HUES6 (cell line): ENCODE measurements at regions not wholly inside any gene's neighbourhood (a gene's known extent, or its start where the extent isn't known, plus 50 kb on each side); places are given as distances from the start of the nearest gene placed in this dataset.
"Not testable (repeated sequence)": the region's sequence is repeated elsewhere in the genome, so short reads cannot be mapped to it uniquely, and the experiment has no call there.

Source experiments
- H3K27ac ChIP-seq: 2 replicates; pipeline ENCODE4 v1.7.0; 2013; ENCODE audit warnings: low read depth, mild to moderate bottlenecking, low read length, inconsistent platforms
- H3K27me3 ChIP-seq: 2 replicates; pipeline ENCODE4 v1.6.1; 2013; ENCODE audit warnings: low read length; ENCODE audit not compliant: control insufficient read depth, insufficient read depth
- H3K36me3 ChIP-seq: 2 replicates; pipeline ENCODE4 v1.6.1; 2013; ENCODE audit warnings: low read length; ENCODE audit not compliant: control insufficient read depth, insufficient read depth
- H3K4me1 ChIP-seq: 2 replicates; pipeline ENCODE4 v1.6.1; 2013; ENCODE audit warnings: low read length; ENCODE audit not compliant: control insufficient read depth, insufficient read depth
- H3K4me3 ChIP-seq: 2 replicates; pipeline ENCODE4 v1.5.1; 2013; ENCODE audit warnings: low read depth, low read length
- H3K9ac ChIP-seq: one replicate; pipeline ENCODE4 v1.6.1; 2013; ENCODE audit warnings: mild to moderate bottlenecking, low read length
- H3K9me3 ChIP-seq: 2 replicates; pipeline ENCODE4 v1.6.1; 2013; ENCODE audit warnings: low read depth, low read length; ENCODE audit not compliant: control insufficient read depth, insufficient read depth

- H3K4me3 ChIP-seq: no peak overlapping the region
- H3K27me3 ChIP-seq: no peaks in the 10 kb centered on the region
- H3K9ac ChIP-seq: no peak overlapping the region
- no peaks in the 10 kb centered on the region for H3K36me3 ChIP-seq
- no peak overlapping the region for H3K27ac ChIP-seq
- H3K9me3 ChIP-seq: no peaks in the 10 kb centered on the region
- no peaks in the 10 kb centered on the region for H3K4me1 ChIP-seq
Measured at GRCh38 chr2:160610041-160610440, 116.4 kb upstream of the RBMS1 start.

- Histone ChIP-seq H3K27ac (no peak overlapping the region), H3K4me3 (no peak overlapping the region), H3K4me1 (no peaks in the 10 kb centered on the region), H3K9me3 (no peaks in the 10 kb centered on the region), H3K36me3 (no peaks in the 10 kb centered on the region), H3K9ac (no peak overlapping the region), H3K27me3 (no peaks in the 10 kb centered on the region)
Measured at GRCh38 chr2:160612266-160612856, 118.8 kb upstream of the RBMS1 start.

GRCh38 chr2:160613466-160614153, 120.0 kb upstream of the RBMS1 start:
- H3K4me1 ChIP-seq: no peaks in the 10 kb centered on the region
- H3K27ac ChIP-seq: no peak overlapping the region
- H3K36me3 ChIP-seq: no peaks in the 10 kb centered on the region
- H3K4me3 ChIP-seq: no peak overlapping the region
- H3K27me3 ChIP-seq: no peaks in the 10 kb centered on the region
- no peak overlapping the region for H3K9ac ChIP-seq
- no peaks in the 10 kb centered on the region for H3K9me3 ChIP-seq

- no peaks in the 10 kb centered on the region for H3K9me3 ChIP-seq
- H3K9ac ChIP-seq: no peak overlapping the region
- no peak overlapping the region for H3K4me3 ChIP-seq
- no peaks in the 10 kb centered on the region for H3K4me1 ChIP-seq
- H3K27ac ChIP-seq: no peak overlapping the region
- no peaks in the 10 kb centered on the region for H3K27me3 ChIP-seq
- no peaks in the 10 kb centered on the region for H3K36me3 ChIP-seq
Measured at GRCh38 chr2:160614391-160614790, 120.8 kb upstream of the RBMS1 start.

- Histone ChIP-seq H3K36me3 (no peaks in the 10 kb centered on the region), H3K27ac (no peak overlapping the region)
Measured at GRCh38 chr2:160615706-160616105, 122.1 kb upstream of the RBMS1 start.

GRCh38 chr2:160616149-160616548, 122.5 kb upstream of the RBMS1 start:
- no peak overlapping the region for H3K9ac ChIP-seq
- no peaks in the 10 kb centered on the region for H3K9me3 ChIP-seq
- H3K4me3 ChIP-seq: no peak overlapping the region
- no peaks in the 10 kb centered on the region for H3K4me1 ChIP-seq
- H3K36me3 ChIP-seq: no peaks in the 10 kb centered on the region
- H3K27ac ChIP-seq: no peak overlapping the region
- H3K27me3 ChIP-seq: no peaks in the 10 kb centered on the region

More at GRCh38 chr2:160615706-160616105, 122.1 kb upstream of the RBMS1 start:
- H3K9ac ChIP-seq: no peak overlapping the region
- no peaks in the 10 kb centered on the region for H3K4me1 ChIP-seq
- no peaks in the 10 kb centered on the region for H3K27me3 ChIP-seq
- H3K4me3 ChIP-seq: no peak overlapping the region
- no peaks in the 10 kb centered on the region for H3K9me3 ChIP-seq

- Histone ChIP-seq H3K9ac (no peak overlapping the region), H3K4me3 (no peak overlapping the region), H3K9me3 (no peaks in the 10 kb centered on the region), H3K36me3 (no peaks in the 10 kb centered on the region), H3K27ac (no peak overlapping the region), H3K27me3 (no peaks in the 10 kb centered on the region), H3K4me1 (no peaks in the 10 kb centered on the region)
Measured at GRCh38 chr2:160621748-160622147, 128.1 kb upstream of the RBMS1 start.

- not testable (repeated sequence) for H3K9ac ChIP-seq, H3K27ac ChIP-seq, H3K27me3 ChIP-seq, H3K36me3 ChIP-seq, H3K9me3 ChIP-seq, H3K4me3 ChIP-seq
- H3K4me1 ChIP-seq: peaks cover 17% of the 10 kb centered on the region
Measured at GRCh38 chr2:160628020-160628637, 134.5 kb upstream of the RBMS1 start.

GRCh38 chr2:160628811-160629210, 135.2 kb upstream of the RBMS1 start:
- H3K27ac ChIP-seq: no peak overlapping the region

GRCh38 chr2:160630801-160631590, 137.4 kb upstream of the RBMS1 start:
- Histone ChIP-seq H3K36me3 (no peaks in the 10 kb centered on the region), H3K27ac (no peak overlapping the region), H3K27me3 (no peaks in the 10 kb centered on the region), H3K9me3 (no peaks in the 10 kb centered on the region), H3K9ac (no peak overlapping the region), H3K4me3 (no peak overlapping the region), H3K4me1 (peaks cover 17% of the 10 kb centered on the region)

More at GRCh38 chr2:160628811-160629210, 135.2 kb upstream of the RBMS1 start:
- Histone ChIP-seq H3K4me3 (no peak overlapping the region), H3K4me1 (peaks cover 17% of the 10 kb centered on the region), H3K9ac (no peak overlapping the region), H3K9me3 (no peaks in the 10 kb centered on the region), H3K27me3 (no peaks in the 10 kb centered on the region), H3K36me3 (no peaks in the 10 kb centered on the region)
